HG03469 (cell line): ENCODE measurements at regions not wholly inside any gene's neighbourhood (a gene's known extent, or its start where the extent isn't known, plus 50 kb on each side); places are given as distances from the start of the nearest gene placed in this dataset.

Experiments used
- ATAC-seq: cut with Tn5 transposase; IDR thresholded peaks from one replicate; pipeline ENCODE4 v1.9.1; 2021; ENCODE audit warnings: mild to moderate bottlenecking, moderate library complexity, moderate number of reproducible peaks; ENCODE audit not compliant: unreplicated experiment

DNA sequence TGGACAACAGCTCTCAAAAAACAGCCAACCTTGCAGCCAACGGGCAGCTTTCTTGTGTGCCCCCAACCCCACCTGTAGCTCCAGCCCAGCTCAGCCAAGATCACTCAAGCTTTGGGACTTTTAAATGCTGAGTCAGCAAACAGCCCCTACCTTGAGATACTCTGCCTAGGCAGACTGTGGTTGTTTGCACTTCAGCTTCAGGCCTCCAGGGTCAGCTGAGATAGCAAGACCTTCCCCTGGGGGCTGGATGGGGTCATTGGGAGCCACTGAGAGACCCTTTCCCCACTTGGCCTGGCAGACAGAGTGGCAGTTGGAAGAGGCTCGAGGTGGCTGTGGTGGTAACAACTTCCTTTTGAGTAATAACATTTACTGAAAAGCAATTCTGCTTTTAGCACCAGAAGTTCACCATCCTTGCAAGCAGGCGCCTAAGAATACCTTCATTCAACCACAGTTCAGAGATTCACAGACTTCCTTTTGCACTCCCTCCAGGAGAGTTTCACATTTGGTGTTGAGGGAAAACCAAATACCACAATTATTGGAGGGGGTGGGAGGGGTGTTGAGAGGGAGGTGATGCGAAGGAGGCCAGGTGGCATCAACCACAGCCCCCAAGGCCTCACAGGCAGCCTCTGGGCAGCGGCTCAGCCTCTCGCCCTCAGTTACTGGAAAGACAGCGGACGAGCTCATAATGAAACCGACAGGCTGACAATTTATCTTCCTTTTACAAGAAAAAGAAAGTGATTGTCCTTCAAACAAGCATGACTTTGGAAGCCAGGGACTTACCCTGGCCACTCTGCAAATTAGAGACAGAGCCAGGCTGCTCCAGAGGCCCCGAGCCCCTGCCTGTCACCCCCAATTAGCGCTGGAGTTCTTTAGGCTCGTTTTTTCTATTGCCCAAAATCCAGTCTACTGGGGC, 148.1 kb downstream of the CEBPB start:
- ATAC-seq: no peak

DNA sequence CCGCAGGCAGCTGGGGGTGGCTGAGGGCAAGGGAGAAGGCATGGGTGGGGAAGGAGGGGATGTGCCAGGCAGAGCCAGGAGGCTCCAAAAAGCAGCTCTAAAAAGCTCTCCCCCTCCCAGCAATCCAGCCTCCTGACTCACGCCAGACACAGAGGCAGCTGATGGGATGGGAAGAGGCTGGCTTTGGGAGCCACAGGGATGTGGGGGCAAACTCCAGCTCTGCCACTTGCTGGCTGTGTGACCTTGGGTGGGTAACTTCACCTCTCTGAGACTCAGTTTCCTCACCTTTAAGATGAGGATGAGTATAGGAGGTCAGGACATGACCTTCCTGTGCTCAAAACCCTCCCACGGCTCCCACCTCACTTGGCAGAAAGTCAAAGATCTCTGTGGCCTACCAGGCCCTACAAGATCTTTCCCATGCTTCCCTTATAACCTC, 148.9 kb downstream of the CEBPB start:
- no peak for ATAC-seq

DNA sequence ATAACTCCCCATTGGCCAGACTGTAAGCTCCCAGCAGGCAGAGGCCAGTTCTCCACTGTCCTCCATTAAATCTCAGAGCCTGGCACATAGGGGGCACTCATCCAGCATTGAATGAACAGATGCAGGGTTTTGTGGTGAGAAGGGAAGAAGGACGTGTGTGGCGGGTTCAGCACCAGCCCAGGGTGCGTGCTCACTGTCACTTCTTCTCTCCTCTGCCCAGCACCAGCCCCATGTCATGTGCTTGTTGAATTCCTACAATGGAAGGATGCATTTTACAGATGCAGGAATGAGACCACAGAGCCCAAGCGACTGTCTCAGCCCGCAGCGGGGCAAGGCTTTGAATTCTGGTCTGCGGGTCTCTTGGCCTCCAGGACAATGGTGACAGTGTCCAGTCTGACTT, 149.9 kb downstream of the CEBPB start:
- ATAC-seq: no peak

DNA sequence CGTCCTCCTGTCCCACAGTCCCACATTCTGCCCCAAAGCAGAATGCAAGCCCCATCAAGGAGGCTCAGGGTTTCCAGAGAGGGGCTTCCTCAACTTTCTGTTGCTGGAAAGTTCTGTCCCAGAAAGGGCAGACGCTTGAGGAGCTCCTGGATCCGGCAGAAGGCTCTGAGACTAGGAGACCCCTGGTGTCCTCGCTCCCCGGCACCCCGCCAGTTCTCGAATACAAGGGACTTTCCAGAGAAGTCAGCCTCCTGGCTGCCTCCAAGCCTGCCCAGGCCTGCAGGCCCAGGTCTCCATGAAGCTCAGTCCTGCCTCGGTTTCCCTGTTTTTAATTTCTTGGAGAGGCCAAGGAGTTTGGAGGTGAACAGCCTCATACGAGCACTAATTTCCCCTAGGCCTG, 150.4 kb downstream of the CEBPB start:
- ATAC-seq: no peak

DNA sequence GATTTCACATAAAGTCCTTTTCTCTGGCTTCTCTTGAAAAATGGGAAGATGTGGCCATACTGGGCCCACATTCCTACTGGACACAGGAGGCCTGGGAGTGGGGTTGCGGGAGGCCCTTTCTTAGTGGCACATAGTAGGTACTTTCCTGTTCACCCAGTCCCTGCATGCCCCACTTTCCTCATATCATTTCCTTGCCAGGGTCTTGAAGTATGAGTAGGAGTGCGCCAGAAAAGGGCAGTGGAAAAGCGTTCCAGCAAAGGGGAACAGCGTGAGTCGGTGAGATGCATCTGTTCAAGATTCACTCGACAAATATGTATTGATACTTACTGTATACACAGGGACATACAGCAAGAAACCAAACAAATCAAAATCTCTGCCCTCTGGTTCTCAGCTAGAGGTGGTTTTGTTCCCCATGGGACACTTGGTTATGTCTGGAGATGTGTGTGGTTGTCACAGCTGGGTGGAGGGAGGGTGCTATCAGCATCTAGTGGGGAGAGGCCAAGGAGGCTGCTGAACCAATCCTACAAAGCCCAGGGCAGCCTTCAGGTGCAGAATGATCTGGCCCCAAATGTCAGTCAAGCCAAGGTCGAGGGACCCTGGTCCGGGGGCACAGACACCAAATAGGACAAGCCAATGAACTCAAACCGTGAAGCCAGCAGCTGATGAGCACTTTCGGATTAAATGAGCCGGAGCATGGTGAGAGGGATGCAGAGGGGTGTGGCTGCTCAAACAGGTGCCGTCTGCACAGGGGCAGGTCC, 151.4 kb downstream of the CEBPB start:
- ATAC-seq: no peak

DNA sequence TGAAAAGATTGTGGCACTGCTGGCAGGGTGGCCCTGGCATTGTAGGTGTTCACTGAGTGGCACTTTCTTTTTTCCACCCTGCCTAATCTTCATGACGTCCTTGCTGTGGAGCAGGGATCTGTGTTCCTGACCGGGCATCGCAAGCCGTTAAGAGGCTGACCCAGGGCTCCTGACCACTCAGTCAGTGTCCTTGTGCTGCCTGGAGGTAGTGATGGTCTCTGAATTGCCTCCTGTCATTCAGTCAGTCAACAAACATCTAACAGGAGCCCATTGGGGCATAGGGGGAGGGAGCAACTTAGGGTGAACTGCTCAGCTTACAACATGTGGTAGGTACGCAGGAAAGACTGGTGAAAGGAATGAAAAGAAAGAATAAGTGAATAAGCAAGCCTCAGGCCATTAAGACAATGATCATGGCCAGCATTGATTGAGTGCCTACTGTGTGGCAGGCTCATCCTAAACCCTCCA, 152.0 kb downstream of the CEBPB start:
- no peak for ATAC-seq

DNA sequence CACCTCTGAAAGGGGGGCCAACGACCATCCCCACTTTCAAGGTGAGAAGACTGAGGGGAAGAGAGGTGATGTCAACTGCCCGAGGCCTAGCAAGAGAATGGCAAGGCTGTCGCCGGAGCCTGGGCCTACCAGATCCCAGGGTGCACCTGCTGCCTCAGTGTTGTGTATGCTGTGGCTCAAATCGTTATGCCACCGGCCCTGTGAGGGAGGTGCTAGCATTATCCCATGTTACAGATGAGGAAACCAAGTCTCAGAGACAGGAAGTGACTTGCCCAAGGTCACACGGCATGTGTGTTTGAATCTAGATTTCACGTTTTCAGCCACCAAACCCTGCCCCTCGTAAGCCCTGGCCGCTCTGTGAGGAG, 152.5 kb downstream of the CEBPB start:
- ATAC-seq: no peak

DNA sequence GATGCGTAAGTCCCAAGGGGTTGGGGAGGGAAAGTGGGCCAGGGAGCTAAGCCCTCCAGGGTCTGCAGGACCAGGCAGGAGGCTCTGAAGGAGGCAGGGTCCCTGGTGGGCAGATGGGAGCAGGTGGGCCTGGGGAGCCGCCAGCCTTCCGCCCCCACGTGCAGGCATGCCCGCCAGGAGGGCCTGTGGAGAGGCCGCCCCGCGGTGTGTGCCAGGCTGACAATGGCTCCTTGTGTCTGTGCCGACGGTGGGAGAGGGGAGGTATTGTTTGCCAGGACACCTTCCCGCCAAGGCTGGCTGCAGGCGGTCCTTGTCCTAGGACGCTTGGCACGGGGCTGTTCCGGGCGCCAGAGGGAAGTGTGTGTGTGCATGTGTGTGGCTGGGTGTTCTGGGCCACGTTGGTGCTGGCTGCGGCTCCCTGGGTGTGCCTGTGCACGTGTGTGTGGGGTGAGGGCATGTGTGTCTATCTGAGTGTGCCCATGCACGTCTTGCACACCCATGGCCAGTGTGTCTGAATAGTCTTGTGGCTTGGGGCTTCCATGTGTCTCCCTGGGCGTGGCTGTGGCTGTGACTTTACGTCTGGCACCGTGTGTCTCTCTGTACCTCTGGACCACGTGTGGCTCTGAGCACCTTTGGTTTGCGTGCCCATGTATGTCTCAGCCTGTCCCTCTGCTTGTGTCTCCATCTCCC, 153.0 kb downstream of the CEBPB start:
- no peak for ATAC-seq

DNA sequence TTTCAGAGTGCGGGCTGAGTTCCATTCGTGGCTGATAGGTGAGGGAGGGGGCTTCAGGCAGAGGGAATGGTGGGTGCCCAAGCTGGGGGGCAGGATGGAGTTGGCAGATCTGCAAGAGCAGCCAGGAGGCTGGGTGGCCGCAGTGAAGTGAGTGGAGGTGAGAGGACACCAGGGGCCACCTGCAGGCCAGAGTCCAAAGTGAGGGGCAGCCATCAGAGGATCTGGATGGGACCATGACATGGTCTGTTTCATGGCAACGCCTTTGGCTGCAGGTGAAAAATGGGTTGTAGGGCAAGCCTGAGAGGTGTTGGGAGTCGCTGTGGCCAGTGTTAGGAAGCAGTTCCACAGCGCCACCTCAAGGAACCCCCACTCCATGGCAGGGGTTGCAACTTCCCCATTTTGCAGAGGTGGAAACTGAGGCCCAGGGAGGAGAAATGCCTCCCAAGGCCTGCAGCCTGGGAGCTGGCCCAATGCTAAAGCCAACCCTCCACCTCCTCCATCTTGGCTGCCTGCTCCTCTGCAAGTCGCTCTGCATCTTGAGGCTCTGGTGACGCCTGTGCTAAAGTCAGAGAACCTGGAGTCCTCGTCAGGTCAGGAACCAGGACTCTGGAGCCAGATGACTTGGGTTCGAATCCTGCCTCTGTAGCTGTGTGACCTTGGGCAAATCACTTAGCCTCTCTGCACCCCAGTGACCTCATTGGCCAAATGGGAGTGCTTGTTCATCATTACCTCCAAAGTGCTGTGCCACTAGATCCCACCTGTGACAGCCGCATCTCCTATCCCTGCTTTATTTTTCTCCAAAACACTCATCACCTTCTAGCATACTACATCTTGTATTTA, 153.8 kb downstream of the CEBPB start:
- ATAC-seq: no peak

DNA sequence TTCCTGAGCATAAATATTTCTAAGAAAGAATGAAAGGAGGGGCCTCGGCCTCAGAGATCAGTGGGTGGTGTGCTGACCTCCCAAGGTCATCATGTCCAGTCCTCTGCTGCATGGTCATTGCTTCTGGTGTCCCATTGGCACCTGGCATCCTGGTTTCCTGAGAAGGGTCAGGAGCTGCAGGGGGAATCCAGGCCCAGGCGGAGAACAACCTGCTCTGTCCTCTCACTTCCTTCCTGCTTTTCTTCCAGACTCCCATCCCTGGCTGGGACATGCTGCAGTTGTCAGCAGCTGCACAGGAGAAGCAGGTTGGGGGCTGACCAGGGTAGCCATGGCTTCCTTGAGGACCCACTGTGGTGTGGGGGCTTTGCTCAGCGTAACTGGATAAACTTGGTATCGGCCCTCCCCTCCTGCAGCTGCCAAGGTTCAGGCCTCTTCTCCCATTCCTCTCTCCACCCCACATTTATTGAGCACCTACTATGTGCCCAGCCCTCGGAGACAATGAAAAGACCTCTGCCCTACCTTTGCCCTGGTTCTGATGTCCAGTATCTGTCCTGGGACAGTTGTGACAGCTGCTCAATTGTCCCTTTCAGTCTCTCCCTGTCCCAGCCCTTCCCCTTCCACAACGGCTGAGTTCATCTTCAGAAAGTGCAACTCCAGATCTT, 155.2 kb downstream of the CEBPB start:
- no peak for ATAC-seq

DNA sequence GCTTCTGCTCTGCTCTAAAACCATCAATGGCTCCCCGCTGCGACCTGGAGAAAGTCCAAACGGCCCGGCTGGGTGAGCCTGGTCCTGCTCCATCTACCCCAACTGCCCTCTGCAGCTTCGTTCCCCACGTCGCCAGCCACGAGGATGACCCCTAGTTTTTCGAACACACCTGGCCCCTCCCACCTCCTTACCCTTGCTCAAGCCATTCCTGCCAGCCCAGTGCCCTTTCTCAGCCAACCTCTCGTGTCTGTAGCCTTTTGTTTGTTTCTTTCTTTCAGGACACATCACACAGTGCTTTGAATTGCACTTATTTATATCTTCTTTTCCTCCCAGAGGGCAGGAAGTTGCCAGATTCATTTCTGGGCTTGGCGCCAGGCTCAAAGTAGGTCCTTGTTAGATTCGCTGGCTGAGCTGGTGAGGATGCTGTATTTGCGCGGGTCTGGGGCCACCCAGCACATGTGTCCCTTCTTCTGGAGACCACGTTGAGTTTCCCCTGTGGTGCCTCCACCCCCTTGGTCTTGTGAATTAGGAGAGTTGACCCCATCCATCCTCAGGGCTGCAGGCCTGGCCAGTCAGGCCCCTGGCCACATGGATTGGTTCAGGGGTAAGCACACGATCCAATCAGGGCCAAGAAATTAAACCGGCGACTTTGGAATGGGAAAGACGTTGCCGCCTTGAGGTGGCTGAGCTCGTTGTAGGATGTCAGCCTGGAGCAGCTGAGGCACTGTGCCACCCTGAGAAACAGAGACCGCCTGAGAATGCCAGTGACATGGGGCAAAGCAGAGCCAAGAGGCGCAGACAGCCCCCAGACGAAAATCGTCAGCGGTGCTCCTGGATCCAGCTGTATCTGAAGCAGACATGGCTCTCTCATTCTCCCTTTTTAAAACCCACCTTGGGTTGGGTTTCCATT, 156.0 kb downstream of the CEBPB start:
- no peak for ATAC-seq

DNA sequence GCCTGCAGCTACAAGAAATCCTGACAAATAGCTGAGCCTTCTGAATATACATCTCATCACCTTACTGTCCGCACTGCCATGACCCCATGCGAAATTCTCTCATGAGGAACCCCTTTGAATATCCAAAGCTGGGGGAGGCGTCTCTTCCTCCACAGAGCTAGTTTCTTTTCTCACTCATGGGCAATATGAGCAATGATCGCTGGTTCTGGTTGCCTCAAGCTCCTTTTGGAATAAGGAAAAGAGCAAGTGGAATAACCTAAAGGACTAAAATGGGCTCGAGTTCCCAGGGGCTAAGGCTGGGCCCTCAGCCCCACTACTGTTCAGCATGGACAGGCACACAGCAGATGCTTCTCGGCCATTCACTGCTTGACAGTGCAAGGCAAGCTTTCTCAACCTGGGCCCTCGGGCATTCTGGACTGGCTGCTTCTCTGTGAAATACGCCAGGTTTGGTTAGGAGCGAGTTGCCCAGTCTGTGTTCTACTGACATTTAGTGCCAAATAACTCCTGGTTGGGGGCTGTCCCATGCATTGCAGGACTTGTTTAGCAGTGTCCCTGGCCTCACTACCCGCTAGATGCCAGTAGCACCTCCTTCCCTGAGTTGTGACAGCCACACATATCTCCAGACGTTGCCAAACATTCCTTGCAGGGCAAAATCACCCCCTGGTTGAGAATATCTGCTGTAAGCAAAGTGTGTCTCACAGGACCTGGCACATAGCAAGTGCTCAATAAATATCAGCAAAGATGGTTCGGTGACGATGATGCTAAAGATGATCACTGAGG, 156.8 kb downstream of the CEBPB start:
- ATAC-seq: no peak

DNA sequence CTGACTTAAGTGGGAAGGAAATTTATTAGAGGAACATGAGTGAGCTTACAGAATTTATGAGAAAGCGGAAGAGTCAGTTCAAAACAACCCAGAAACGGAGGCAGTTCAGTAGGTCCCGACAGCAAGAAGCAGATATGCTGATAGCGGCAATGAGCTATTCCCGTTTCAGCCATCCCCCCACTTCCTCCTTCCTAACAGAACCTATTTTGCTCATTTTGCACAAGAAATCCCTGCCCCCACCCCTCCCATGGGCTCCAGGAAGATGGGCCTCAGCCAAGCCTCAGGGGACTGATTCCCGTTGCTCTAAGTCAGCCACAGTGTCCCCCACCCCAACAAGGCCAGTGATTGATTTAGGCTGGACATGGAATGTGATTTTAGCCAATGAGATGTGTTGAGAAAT, 157.5 kb downstream of the CEBPB start:
- ATAC-seq: no peak

DNA sequence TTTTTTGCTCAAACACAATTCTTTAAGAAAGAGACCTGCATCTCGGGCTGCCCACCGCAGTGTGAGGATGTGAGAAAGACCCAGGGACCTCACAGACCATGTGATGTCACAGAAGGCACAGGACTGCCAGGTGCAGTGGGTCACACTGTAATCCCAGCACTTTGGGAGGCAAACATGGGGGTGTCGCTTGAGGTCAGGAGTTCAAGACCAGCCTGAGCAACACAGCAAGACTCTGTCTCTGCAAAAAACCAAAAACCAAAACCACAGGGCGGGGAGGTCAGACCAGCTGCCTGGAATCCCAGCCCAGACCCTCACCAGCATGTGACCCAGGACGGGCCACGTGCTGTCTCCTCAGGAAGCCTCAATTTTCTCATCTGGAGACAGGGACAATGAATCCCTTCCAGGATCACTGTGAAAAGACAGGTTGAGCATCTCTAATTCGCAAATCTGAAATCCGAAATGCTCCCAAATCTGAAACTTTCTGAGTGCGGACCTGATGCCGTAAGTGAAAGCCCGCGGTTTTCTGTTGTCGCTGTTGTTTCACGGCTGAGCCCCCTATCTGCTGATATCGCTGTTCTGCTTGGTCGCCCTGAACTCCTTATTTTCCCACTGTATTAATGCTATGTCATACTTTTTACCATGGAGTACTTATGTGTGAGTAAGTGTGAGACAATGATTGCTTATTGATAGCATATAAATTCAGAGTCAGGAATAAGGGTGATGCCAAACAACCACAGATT, 159.5 kb upstream of the PTPN1 start:
- no peak for ATAC-seq

DNA sequence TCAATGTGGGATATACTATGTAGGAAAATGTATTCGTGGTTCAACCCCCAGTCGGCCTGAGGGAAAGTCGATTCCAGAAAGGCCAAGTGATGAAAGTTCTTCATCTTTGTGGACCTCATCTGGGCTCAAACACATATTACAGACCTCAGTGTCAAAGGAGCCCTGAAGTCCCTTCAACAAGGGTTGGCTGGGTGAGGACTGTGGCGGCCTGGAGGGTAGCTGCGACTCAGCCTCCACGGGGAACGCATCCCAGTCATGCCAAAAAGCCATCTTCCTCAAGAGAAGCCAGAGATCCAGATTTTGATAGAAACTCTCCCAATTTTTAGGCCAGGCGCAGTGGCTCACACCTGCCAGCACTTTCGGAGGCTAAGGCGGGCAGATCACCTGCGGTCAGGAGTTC, 158.6 kb upstream of the PTPN1 start:
- ATAC-seq: no peak

DNA sequence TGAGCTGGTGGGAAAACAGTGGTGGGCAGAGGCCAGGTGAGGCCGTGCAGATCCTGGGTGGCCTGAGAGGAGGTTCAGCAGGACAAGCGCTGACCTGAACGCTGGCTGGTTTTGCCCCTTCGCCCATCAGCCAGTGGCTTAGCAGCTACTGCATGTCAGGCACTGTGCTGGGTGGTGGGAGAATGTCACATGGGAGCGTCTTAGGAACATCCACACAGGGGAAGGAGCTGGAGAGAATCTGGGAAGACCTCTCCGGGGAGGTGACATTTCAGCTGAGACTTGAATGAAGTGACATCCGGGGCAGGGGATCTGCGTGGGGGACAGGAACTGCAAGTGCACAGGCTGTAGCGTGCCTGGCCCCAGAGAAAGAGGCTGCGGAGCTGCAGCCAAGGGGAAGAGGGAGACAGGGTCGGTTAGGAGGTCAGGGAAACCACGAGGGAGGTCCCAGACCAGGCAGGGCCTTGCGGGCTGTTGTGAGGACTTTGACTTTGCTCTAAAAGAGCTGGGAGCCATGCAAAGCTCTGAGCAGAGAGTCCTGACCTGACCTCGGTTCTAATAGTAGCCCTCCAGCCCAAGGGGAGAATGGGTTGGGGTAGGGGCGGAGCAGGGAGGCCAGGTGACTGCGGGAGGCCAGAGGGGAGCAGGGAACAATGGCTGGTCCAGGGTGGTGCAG, 156.8 kb upstream of the PTPN1 start:
- ATAC-seq: no peak
